HG03432 (cell line): ENCODE measurements at regions not wholly inside any gene's neighbourhood (a gene's known extent, or its start where the extent isn't known, plus 50 kb on each side); places are given as distances from the start of the nearest gene placed in this dataset.

Experiments used
- ATAC-seq: cut with Tn5 transposase; IDR thresholded peaks from one replicate; pipeline ENCODE4 v1.9.1; 2021; ENCODE audit warnings: mild to moderate bottlenecking, moderate library complexity; ENCODE audit not compliant: unreplicated experiment

DNA sequence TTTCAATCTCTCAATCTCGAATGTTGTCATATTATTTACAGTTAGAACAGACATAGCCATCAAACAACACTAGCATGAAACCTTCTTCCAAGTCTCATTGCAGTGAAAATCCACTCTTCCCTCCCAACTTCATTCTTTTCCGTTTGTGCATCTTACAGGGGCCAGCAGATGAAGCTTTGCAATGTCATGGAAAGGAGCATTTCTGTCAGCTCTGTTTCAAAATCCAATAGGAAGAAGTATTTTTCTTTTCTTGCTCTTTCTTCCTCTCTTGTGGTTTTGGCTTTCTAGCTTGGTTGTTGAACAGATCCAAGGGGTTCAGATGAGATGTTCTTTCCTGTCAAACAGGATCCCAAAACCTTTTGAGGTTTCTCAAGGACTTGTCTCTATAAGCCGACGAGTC lies 416.6 kb downstream of the AEBP2 start:
- ATAC-seq, result no peak

GRCh38 chr12:19856389-19856788 lies 417.1 kb downstream of the AEBP2 start:
- ATAC-seq, result no peak

GRCh38 chr12:19857204-19857603 lies 417.9 kb downstream of the AEBP2 start:
- ATAC-seq, result no peak

DNA sequence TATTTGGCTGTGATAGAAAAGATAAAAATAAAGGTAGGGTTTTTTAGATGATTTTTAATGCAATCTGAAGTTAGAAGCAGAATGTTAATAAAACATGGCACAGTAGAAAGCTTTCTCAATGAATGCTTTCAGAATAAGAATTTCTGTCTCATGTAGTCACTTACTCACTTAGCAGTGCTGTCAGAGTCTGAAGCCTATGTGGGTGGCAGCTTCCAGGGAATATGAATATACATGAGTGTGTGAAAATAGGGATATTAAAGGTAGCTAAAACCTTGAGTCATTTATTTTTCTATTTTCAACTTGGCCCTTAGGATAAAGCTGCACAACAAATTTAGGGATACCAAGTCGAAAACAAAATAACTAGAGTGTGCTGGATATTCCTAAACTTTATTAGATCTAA lies 427.9 kb downstream of the AEBP2 start:
- no peak for ATAC-seq

GRCh38 chr12:19867970-19868369 lies 428.7 kb downstream of the AEBP2 start:
- ATAC-seq, result no peak

GRCh38 chr12:19869413-19869812 lies 430.1 kb downstream of the AEBP2 start:
- ATAC-seq, result no peak

- ATAC-seq, result no peak
These were observed 433.6 kb downstream of the AEBP2 start for GRCh38 chr12:19872621-19873540.

DNA sequence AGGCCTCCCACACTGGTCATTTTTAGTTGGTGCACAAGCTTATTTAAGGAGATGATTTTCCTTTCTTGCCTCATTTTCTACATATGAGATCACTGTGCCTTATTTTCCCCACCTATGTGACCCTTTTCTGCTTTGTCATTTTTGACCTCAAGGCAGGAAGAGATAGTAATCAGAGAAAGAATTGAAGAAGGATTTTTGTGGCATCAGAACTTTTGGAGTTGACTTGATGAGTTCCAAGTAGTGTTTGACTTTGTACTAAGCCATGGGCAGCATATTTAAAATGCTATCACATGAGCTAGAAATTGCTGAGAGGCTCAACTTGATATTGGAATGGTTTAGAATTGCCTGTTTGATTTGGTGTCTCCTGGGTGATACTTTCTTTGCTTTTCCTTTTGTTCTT lies 440.8 kb downstream of the AEBP2 start:
- ATAC-seq, result no peak

DNA sequence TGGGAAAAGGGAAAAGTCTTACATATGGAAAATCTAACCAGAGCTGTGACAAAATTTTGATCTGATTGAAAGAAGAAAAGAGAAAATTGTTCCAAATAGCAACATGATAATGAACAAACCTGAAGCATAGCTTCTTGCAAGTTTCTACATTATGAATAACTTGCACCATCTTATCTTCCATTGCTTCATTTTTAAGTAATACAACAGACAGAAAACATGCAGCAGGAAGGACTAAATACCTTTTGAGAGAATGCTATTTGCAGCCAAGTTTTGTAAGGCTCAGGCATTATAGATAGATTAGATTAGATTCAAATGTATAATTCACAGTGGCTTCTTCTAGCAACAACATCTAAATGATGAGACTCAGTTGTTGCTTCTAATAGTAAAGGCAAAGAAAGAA lies 441.4 kb downstream of the AEBP2 start:
- ATAC-seq, result no peak

DNA sequence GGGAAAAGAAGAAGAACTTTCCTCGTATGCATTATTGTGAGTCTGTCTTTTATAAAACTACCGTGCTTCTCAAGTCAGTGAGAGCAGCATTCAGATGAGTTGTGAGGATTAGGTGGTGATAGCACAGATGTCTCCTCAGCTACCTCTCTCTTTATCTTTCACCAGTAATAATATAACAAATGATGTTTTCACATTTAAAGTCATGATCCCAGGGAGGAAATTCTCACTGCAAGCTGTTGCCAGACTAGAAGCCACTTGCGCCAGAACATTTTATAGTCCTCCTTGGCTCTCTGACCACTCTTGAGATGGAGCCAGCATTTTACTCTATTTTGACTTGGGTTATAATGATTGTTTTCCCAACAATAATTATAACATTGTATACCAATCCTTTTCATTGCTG lies 443.1 kb downstream of the AEBP2 start:
- ATAC-seq, result no peak

- no peak for ATAC-seq
These were observed 444.8 kb downstream of the AEBP2 start for GRCh38 chr12:19884021-19884492.

GRCh38 chr12:19885093-19885812 lies 446.0 kb downstream of the AEBP2 start:
- no peak for ATAC-seq

DNA sequence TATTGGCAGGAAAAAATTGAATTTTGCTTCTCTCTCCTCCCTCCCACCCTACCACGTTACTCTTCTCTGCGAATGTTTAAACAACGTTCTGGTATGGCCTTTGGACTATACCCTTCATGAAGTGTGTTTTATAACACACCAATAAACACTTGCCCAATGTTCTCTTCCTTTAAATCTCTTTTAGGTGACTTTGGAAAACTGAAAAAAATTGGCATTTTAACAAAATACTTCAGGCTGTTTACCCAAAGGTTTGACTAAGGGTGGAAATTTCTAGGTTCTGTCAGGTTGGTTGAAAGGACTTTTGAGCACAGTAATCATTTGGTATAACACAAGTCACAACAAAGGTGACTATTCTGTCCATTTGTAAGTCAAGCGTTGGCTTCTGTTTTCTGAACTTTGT lies 446.8 kb downstream of the AEBP2 start:
- ATAC-seq, result no peak

DNA sequence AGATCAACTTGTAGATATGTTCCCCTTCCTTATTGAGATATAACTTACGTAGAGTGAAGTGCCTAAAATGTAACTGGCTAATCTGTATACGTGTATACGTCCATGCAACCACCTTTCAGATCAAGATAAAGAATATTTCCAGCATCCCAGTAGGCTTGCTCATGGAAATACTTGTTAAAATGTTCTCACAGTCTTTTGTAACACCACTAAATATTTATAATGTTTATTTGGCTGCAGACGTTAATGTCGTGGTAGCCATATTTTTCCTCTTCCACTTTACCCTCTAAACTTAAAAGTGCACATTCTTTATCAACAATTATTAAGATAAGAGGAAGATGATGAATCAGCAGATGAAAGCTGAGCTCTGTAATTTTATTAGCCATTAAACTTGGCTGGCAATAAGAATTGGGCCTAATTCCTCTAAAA lies 447.4 kb downstream of the AEBP2 start:
- ATAC-seq, result no peak

GRCh38 chr12:19890024-19890423 lies 450.7 kb downstream of the AEBP2 start:
- no peak for ATAC-seq

- no peak for ATAC-seq
These were observed 452.8 kb downstream of the AEBP2 start for GRCh38 chr12:19891936-19892591.

DNA sequence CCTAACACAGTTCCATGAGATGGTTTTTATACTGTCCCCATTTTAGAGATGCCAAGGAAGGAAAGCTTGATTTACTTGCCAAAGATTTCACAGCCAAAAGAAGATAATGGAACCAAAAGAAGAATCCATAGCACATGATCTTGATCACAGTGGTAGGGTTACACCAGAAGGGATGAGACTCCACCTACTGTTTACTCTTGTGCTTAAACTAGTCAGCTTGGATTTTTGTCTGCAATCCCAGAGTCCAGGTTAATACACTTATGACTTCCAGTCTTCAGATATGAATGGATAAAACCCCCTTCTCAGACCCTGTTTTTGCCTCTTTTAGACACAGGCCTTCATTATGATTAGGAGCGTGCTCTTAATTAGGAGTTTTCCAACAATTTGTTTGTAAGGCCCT lies 454.2 kb downstream of the AEBP2 start:
- no peak for ATAC-seq

DNA sequence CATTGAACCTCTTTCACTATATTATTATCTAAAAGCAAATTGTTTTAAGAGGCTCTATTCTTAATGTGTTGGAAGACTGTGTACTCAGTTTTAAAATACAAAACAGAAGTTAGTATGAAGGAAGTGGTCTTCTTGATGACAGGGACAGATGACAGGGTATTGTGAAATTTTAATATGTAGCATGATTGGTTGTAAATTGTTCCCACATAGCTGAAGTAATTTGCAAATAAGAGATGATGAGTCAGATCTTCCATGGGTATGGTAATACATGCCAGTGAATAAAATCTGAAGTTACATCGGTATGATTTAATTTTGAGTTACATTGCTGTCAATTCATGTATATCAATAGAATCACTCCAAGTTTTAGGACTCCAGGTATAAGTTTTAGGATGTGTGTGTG lies 454.8 kb downstream of the AEBP2 start:
- ATAC-seq, result no peak

DNA sequence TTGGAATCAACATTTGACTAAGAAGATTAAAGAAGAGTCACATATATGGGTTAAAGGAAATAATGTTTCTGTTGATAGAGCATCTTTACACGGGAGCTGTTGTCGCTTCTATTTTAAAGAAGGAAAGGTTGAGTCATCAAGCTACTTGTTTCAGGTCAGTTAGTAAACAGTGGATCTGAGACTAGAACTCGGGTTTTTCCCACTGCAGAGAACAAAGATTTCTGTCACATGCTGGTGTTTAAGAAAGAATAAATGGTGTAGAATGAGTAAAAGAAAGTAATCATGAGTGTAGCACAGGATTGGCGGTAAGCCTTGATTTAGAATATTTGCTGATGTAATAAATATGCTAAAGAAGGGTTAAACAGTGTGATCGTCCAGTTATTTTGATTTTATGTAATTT lies 455.5 kb downstream of the AEBP2 start:
- ATAC-seq, result peak; percentile 94

GRCh38 chr12:19895246-19896020 lies 456.1 kb downstream of the AEBP2 start:
- ATAC-seq, result no peak

DNA sequence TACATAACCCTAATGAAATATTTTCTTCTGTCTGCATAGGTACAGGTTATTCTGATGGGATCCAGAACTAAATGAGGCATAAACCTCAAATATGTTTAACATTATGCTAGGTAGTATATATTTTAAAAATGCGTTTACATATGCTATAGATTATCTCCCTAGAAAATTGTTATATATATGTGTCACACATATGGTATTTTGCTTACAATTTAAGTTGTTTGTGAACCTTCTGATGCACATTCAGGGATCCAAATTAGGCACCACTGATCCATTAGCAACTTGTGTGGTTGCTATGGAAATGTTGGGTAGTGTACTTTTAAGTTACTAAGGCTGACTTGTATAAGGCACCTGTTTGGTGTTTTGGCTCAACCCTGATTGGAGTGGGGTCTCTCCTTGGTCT lies 456.7 kb downstream of the AEBP2 start:
- no peak for ATAC-seq
